ENCODE measurements at regions not wholly inside any gene's neighbourhood (a gene's known extent, or its start where the extent isn't known, plus 50 kb on each side); places are given as distances from the start of the nearest gene placed in this dataset.

DNA sequence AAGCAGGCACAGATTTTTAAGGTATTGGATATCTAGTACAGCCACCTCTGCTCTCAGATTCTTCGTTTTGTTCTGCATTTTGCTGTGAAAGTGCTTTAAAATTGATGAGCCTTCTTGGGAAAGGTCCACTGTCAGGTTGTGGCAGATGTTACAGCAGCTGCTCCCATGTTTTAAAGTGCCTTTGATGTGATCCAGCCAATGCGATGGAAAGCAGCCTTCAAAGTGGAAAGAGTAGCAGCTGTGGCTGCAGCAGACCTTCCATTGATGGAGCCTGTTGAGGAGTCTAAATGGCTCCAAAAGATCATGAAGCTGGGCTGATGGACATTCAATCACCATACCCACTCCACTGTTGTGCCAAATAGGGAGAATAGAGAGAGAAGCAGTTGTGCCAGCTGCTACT, 816.9 kb downstream of the PLA2G4A start:
- no peak for TF ChIP-seq CBX2 (IDR thresholded peaks at IDR 0.05; ENCODE audit: borderline replicate concordance, low read depth)
- no peak for TF ChIP-seq HOXB13 (CRISPR knock-in tag; IDR thresholded peaks at IDR 0.05; ENCODE audit: low read depth)
- no peak for TF ChIP-seq HOXB5 (CRISPR knock-in tag; IDR thresholded peaks at IDR 0.05)
- no peak for TF ChIP-seq TP53 (CRISPR knock-in tag; IDR thresholded peaks at IDR 0.05)
- no peak for TF ChIP-seq ZFP36 (IDR thresholded peaks at IDR 0.05; ENCODE audit: borderline replicate concordance, partially characterized antibody)
- TF ChIP-seq MYC (IDR thresholded peaks at IDR 0.05; ENCODE audit: borderline replicate concordance, low read length): no peak
- no peak for DNase-seq (ENCODE audit: low read depth in 1 of 2, low spot score in 1 of 2)
- H3K27ac ChIP-seq: no peak overlapping the region
- WGBS (ENCODE audit: missing lambda C conversion rate): 58% methylated on average over 2 of the region's 2 CpGs
- H3K4me3 ChIP-seq: no peak overlapping the region
- no peak overlapping the region for H3K4me2 ChIP-seq
- no peaks in the 10 kb centered on the region for H3K9me3 ChIP-seq
- ChIA-PET CTCF (interaction anchor here (1.1 kb wide), 1 partner anchor 10 kb away, joined by 3 read pairs; no protein-coding TSS in a partner anchor), POLR2A (no interaction called here)
- FAIRE-seq: no peak
- no peaks in the 10 kb centered on the region for H3K4me1 ChIP-seq
- ATAC-seq: no peak

DNA sequence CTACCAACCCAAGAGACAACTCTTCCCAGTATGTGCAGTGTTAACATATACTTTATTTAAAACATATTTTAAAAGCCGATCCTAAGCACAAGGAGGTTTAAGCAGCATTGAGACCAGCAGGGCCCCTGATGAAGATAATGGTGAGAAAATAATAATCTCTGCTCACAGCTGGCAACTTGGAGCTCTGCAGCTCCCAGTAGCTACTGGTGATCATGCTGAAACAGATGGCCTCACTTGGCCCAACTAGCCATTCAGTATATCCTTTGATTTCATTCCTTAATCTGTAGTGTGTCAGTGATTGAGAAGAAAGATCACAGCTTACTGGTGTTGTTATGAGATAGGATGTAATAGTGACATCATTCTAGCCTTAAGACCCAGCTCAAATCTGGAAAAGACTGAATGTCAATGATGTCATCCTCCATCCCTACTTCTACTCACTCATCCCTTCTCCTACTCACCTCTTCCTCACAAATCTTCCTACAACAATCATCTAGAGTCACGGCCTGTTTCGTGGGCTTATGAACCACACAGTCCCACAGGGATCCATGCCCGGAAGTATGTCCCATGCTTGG, 817.9 kb downstream of the PLA2G4A start:
- ATAC-seq (no peak), DNase-seq (ENCODE audit: low read depth in 1 of 2, low spot score in 1 of 2) (no peak), FAIRE-seq (no peak)
- WGBS (ENCODE audit: missing lambda C conversion rate): 80% methylated on average over 4 of the region's 4 CpGs
- POLR2A ChIA-PET: no interaction called here
- no peak overlapping the region for H3K27ac ChIP-seq
- no peak overlapping the region for H3K4me2 ChIP-seq
- H3K4me1 ChIP-seq: no peaks in the 10 kb centered on the region
- H3K9me3 ChIP-seq: no peaks in the 10 kb centered on the region
- no peak overlapping the region for H3K4me3 ChIP-seq
- CTCF ChIA-PET: interaction anchor here (1.1 kb wide), 1 partner anchor 11 kb away, joined by 3 read pairs; no protein-coding TSS in a partner anchor
- no peak for TF ChIP-seq CTCF (IDR thresholded peaks at IDR 0.05)
- TF ChIP-seq PHF8 (IDR thresholded peaks at IDR 0.05; ENCODE audit: borderline replicate concordance, low read depth): no peak
- TF ChIP-seq, protein P1, sequence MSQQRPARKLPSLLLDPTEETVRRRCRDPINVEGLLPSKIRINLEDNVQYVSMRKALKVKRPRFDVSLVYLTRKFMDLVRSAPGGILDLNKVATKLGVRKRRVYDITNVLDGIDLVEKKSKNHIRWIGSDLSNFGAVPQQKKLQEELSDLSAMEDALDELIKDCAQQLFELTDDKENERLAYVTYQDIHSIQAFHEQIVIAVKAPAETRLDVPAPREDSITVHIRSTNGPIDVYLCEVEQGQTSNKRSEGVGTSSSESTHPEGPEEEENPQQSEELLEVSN (IDR thresholded peaks at IDR 0.05; ENCODE audit: borderline replicate concordance, low read depth): no peak
- TF ChIP-seq MAFK (IDR thresholded peaks at IDR 0.05; ENCODE audit: partially characterized antibody): no peak
- TF ChIP-seq FOSB (CRISPR knock-in tag; IDR thresholded peaks at IDR 0.05): no peak
- TF ChIP-seq ELK1 (IDR thresholded peaks at IDR 0.05; ENCODE audit: low read depth, low read length): no peak
- TF ChIP-seq EHMT2 (IDR thresholded peaks at IDR 0.05; ENCODE audit: low read depth): no peak
- TF ChIP-seq HEYL (CRISPR knock-in tag; IDR thresholded peaks at IDR 0.05): no peak

GRCh38 chr1:187648091-187648490, 819.3 kb downstream of the PLA2G4A start:
- H3K27ac ChIP-seq: no peak overlapping the region
- no peak overlapping the region for H3K4me2 ChIP-seq
- TF ChIP-seq ZSCAN20 (CRISPR knock-in tag; IDR thresholded peaks at IDR 0.05) (no peak), ZC3H11A (IDR thresholded peaks at IDR 0.05) (no peak), KDM1A (IDR thresholded peaks at IDR 0.05; ENCODE audit: low read depth) (no peak), EHMT2 (IDR thresholded peaks at IDR 0.05; ENCODE audit: low read depth) (no peak), HEYL (CRISPR knock-in tag; IDR thresholded peaks at IDR 0.05) (no peak), RNF2 (IDR thresholded peaks at IDR 0.05; ENCODE audit: borderline replicate concordance, low read depth) (no peak), PBX3 (IDR thresholded peaks at IDR 0.05) (no peak), EHF (CRISPR knock-in tag; IDR thresholded peaks at IDR 0.05) (no peak), FOSL2 (IDR thresholded peaks at IDR 0.05) (no peak), FOSL2 (CRISPR knock-in tag; IDR thresholded peaks at IDR 0.05) (no peak), HOXB13 (CRISPR knock-in tag; IDR thresholded peaks at IDR 0.05; ENCODE audit: low read depth) (no peak), EP300 (IDR thresholded peaks at IDR 0.05) (no peak), NR3C1 (IDR thresholded peaks at IDR 0.05) (no peak), RFX5 (IDR thresholded peaks at IDR 0.05) (no peak), SREBF2 (IDR thresholded peaks at IDR 0.05) (no peak), FOXS1 (CRISPR knock-in tag; IDR thresholded peaks at IDR 0.05) (no peak), TP53 (CRISPR knock-in tag; IDR thresholded peaks at IDR 0.05) (no peak)
- H3K9me3 ChIP-seq: no peaks in the 10 kb centered on the region
- no peak overlapping the region for H3K4me3 ChIP-seq
- 41% methylated on average over 2 of the region's 2 CpGs for WGBS (ENCODE audit: missing lambda C conversion rate)
- ATAC-seq: no peak
- no peak for FAIRE-seq
- no peaks in the 10 kb centered on the region for H3K4me1 ChIP-seq
- no peak for DNase-seq (ENCODE audit: low read depth in 1 of 2, low spot score in 1 of 2)
- POLR2A ChIA-PET: no interaction called here
- CTCF ChIA-PET: no interaction called here

Measured in A549 (cell line).